ENCODE measurements at regions not wholly inside any gene's neighbourhood (a gene's known extent, or its start where the extent isn't known, plus 50 kb on each side); places are given as distances from the start of the nearest gene placed in this dataset.

- peaks cover 3% of the 10 kb centered on the region for H3K9me3 ChIP-seq (ENCODE audit: control insufficient read depth, low read depth, low read length)
- no peak overlapping the region for H3K4me3 ChIP-seq (ENCODE audit: control insufficient read depth in 2 of 3, extremely low read depth in 1 of 3, insufficient read depth in 2 of 3, low read depth in 1 of 3, low read length in 3 of 3)
- no peaks in the 10 kb centered on the region for H3K4me1 ChIP-seq (ENCODE audit: control insufficient read depth, extremely low read depth, insufficient read depth, low read length)
- FAIRE-seq: no peak
- H3K9me1 ChIP-seq (ENCODE audit: control insufficient read depth, extremely low read depth, insufficient read depth, low read length): no peaks in the 10 kb centered on the region
- no peaks in the 10 kb centered on the region for H3K36me3 ChIP-seq (ENCODE audit: control insufficient read depth in 2 of 2, extremely low read depth in 1 of 2, insufficient read depth in 2 of 2, low read length in 2 of 2)
- TF ChIP-seq EZH2 (IDR thresholded peaks at IDR 0.05; ENCODE audit: low read length) (no peak), CTCF (optimal IDR thresholded peaks at IDR 0.05 in 1 of 3, IDR thresholded peaks at IDR 0.05 in 1 of 3, conservative IDR thresholded peaks at IDR 0.05 in 1 of 3; ENCODE audit: extremely low read depth in 1 of 3, insufficient read depth in 2 of 3, low read length in 3 of 3) (no peak)
- no peaks in the 10 kb centered on the region for H4K20me1 ChIP-seq (ENCODE audit: control insufficient read depth, extremely low read depth, insufficient read depth, low read length)
- H3K79me2 ChIP-seq (ENCODE audit: control insufficient read depth, insufficient read depth, low read length): no peaks in the 10 kb centered on the region
- H3K9ac ChIP-seq (ENCODE audit: control insufficient read depth, extremely low read depth, insufficient read depth, low read length): no peak overlapping the region
- no peak overlapping the region for H3K4me2 ChIP-seq (ENCODE audit: control insufficient read depth, extremely low read depth, insufficient read depth, low read depth, low read length)
- peaks cover 12% of the 10 kb centered on the region for H3K27me3 ChIP-seq (ENCODE audit: control insufficient read depth, extremely low read depth, insufficient read depth, low read length)
- dilution Hi-C loops (cut with MboI; ENCODE audit: extremely low pct_ligation_motif_present, low sequenced_read_pairs): no loop called here
- no peak overlapping the region for H3K27ac ChIP-seq (ENCODE audit: control insufficient read depth, insufficient read depth, low read length)
- DNase-seq (ENCODE audit: low read depth, low spot score): no peak
- no peak overlapping the region for H2AFZ ChIP-seq (ENCODE audit: control insufficient read depth, low read length)
Measured at GRCh38 chr9:89670801-89671434, 66.1 kb downstream of the GADD45G start.

DNA sequence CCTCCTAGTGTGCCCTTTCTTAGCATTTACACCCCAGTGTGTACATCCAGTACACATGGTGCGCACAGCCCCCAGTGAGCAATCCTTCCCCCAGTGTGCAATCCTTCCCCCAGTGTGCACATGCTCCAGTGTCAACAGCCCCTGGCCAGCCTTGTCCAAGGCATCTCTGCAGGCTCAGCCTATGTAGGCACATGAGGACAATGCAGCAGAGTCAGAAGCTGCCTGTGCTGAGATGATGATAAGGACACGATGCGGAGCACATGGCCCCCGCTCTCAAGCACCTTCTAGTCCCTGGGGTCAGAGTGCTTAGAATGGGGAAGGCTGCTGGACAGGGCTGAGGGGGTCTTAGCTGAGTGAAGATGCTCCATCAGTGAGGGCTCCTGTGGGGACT is 69.8 kb downstream of the GADD45G start:
- H3K9me1 ChIP-seq (ENCODE audit: control insufficient read depth, extremely low read depth, insufficient read depth, low read length): no peaks in the 10 kb centered on the region
- H3K27me3 ChIP-seq (ENCODE audit: control insufficient read depth, extremely low read depth, insufficient read depth, low read length): peaks cover 22% of the 10 kb centered on the region
- no peak overlapping the region for H3K4me3 ChIP-seq (ENCODE audit: control insufficient read depth in 2 of 3, extremely low read depth in 1 of 3, insufficient read depth in 2 of 3, low read depth in 1 of 3, low read length in 3 of 3)
- H3K4me1 ChIP-seq (ENCODE audit: control insufficient read depth, extremely low read depth, insufficient read depth, low read length): no peaks in the 10 kb centered on the region
- no peaks in the 10 kb centered on the region for H4K20me1 ChIP-seq (ENCODE audit: control insufficient read depth, extremely low read depth, insufficient read depth, low read length)
- H3K4me2 ChIP-seq (ENCODE audit: control insufficient read depth, extremely low read depth, insufficient read depth, low read depth, low read length): no peak overlapping the region
- H2AFZ ChIP-seq (ENCODE audit: control insufficient read depth, low read length): no peak overlapping the region
- DNase-seq (ENCODE audit: low read depth, low spot score) (no peak), FAIRE-seq (no peak)
- no peak overlapping the region for H3K9ac ChIP-seq (ENCODE audit: control insufficient read depth, extremely low read depth, insufficient read depth, low read length)
- dilution Hi-C loops (cut with MboI; ENCODE audit: extremely low pct_ligation_motif_present, low sequenced_read_pairs): no loop called here
- no peaks in the 10 kb centered on the region for H3K36me3 ChIP-seq (ENCODE audit: control insufficient read depth in 2 of 2, extremely low read depth in 1 of 2, insufficient read depth in 2 of 2, low read length in 2 of 2)
- H3K79me2 ChIP-seq (ENCODE audit: control insufficient read depth, insufficient read depth, low read length): no peaks in the 10 kb centered on the region
- TF ChIP-seq CTCF (optimal IDR thresholded peaks at IDR 0.05 in 1 of 3, IDR thresholded peaks at IDR 0.05 in 1 of 3, conservative IDR thresholded peaks at IDR 0.05 in 1 of 3; ENCODE audit: extremely low read depth in 1 of 3, insufficient read depth in 2 of 3, low read length in 3 of 3): no peak
- TF ChIP-seq EZH2 (IDR thresholded peaks at IDR 0.05; ENCODE audit: low read length): no peak
- peaks cover 3% of the 10 kb centered on the region for H3K9me3 ChIP-seq (ENCODE audit: control insufficient read depth, low read depth, low read length)
- no peak overlapping the region for H3K27ac ChIP-seq (ENCODE audit: control insufficient read depth, insufficient read depth, low read length)

Measured in keratinocyte (primary cell).